WTC11 (cell line): ENCODE measurements at regions not wholly inside any gene's neighbourhood (a gene's known extent, or its start where the extent isn't known, plus 50 kb on each side); places are given as distances from the start of the nearest gene placed in this dataset.

Experiments used
- CTCF ChIP-seq: fragments of 200-600 bp; IDR thresholded peaks from 2 replicates; pipeline ENCODE4 v1.8.0; 2022; ENCODE audit warnings: antibody characterized with exemption
- E2F1 ChIP-seq: sonication (generic); formaldehyde crosslinking; IDR thresholded peaks from 2 replicates; pipeline ENCODE4 v1.8.0; 2022; ENCODE audit warnings: mild to moderate bottlenecking, missing genetic modification reagents
- E2F4 ChIP-seq: sonication (generic); formaldehyde crosslinking; IDR thresholded peaks from 2 replicates; pipeline ENCODE4 v1.8.1; 2022; ENCODE audit warnings: low read depth, mild to moderate bottlenecking, moderate library complexity, missing genetic modification reagents, borderline replicate concordance
- ELF4 ChIP-seq: sonication (generic); formaldehyde crosslinking; IDR thresholded peaks from 2 replicates; pipeline ENCODE4 v1.8.1; 2022; ENCODE audit warnings: low read depth, mild to moderate bottlenecking, moderate library complexity, missing genetic modification reagents
- ESRRA ChIP-seq: sonication (generic); formaldehyde crosslinking; IDR thresholded peaks from 2 replicates; pipeline ENCODE4 v1.8.1; 2022; ENCODE audit warnings: mild to moderate bottlenecking, missing genetic modification reagents, borderline replicate concordance
- GABPB1 ChIP-seq: sonication (generic); formaldehyde crosslinking; IDR thresholded peaks from 2 replicates; pipeline ENCODE4 v1.8.1; 2023; ENCODE audit warnings: mild to moderate bottlenecking, missing genetic modification reagents
- IRF2 ChIP-seq: sonication (generic); formaldehyde crosslinking; IDR thresholded peaks from 2 replicates; pipeline ENCODE4 v1.8.0; 2022; ENCODE audit warnings: low read depth, missing genetic modification reagents, borderline replicate concordance
- NR3C1 ChIP-seq: sonication (generic); formaldehyde crosslinking; conservative IDR thresholded peaks from 2 replicates; pipeline ENCODE4 v1.8.1; 2023; ENCODE audit warnings: low read depth, mild to moderate bottlenecking, missing genetic modification reagents
- SP1 ChIP-seq: sonication (generic); formaldehyde crosslinking; conservative IDR thresholded peaks from 2 replicates; pipeline ENCODE4 v1.8.1; 2022; ENCODE audit warnings: missing genetic modification reagents
- TCF7 ChIP-seq: sonication (generic); formaldehyde crosslinking; IDR thresholded peaks from 2 replicates; pipeline ENCODE4 v1.8.0; 2022; ENCODE audit warnings: mild to moderate bottlenecking, low read depth, missing genetic modification reagents, moderate library complexity
- TEAD4 ChIP-seq: sonication (generic); formaldehyde crosslinking; IDR thresholded peaks from 2 replicates; pipeline ENCODE4 v1.8.0; 2022; ENCODE audit warnings: mild to moderate bottlenecking, missing genetic modification reagents
- ZNF219 ChIP-seq: sonication (generic); formaldehyde crosslinking; IDR thresholded peaks from 2 replicates; pipeline ENCODE4 v1.8.0; 2023; ENCODE audit warnings: missing genetic modification reagents, mild to moderate bottlenecking, borderline replicate concordance
- ZNF396 ChIP-seq: fragments of 250-450 bp; sonication (Bioruptor Pico); IDR thresholded peaks from 2 replicates; pipeline ENCODE4 v1.8.0; 2021; ENCODE audit warnings: mild to moderate bottlenecking, moderate library complexity, borderline replicate concordance

GRCh38 chr18:27582760-27583412 is 397.8 kb upstream of the CHST9 start:
- TF ChIP-seq CTCF (no peak), NR3C1 (CRISPR knock-in tag) (no peak), ELF4 (no peak), E2F1 (CRISPR knock-in tag) (no peak), TEAD4 (CRISPR knock-in tag) (no peak), GABPB1 (CRISPR knock-in tag) (no peak), TCF7 (no peak), IRF2 (CRISPR knock-in tag) (no peak), E2F4 (CRISPR knock-in tag) (no peak), SP1 (CRISPR knock-in tag) (no peak), ESRRA (CRISPR knock-in tag) (no peak), ZNF396 (CRISPR knock-in tag) (no peak), ZNF219 (CRISPR knock-in tag) (no peak)
